ENCODE measurements at regions not wholly inside any gene's neighbourhood (a gene's known extent, or its start where the extent isn't known, plus 50 kb on each side); places are given as distances from the start of the nearest gene placed in this dataset.

- no peak for TF ChIP-seq POLR2A (IDR thresholded peaks at IDR 0.05; ENCODE audit: low read depth)
- no peak for TF ChIP-seq CTCF (IDR thresholded peaks at IDR 0.05)
- no peak for TF ChIP-seq EP300 (IDR thresholded peaks at IDR 0.05)
Measured at GRCh38 chr9:107229241-107229741, 53.8 kb upstream of the RAD23B start.

Data from esophagus muscularis mucosa (tissue), 4 donors.